Posterior cingulate gyrus (tissue), 11 donors: ENCODE measurements at regions not wholly inside any gene's neighbourhood (a gene's known extent, or its start where the extent isn't known, plus 50 kb on each side); places are given as distances from the start of the nearest gene placed in this dataset.
A peak's percentile ranks its signal among the peaks of the same experiment; 100 is the strongest.

ENCODE experiments used
- DNase-seq, 10 donors: peaks; one replicate each; pipeline versions ENCODE4 v3.0.0 to v3.0.0-alpha.2; 2020 to 2021; ENCODE audit warnings: mixed read lengths in 3 of 10
- intact Hi-C: fragments of 100-400 bp; cut with DNase I; formaldehyde crosslinking; loops from one replicate; pipeline ENCODE4 v1.15.1; 2023

GRCh38 chr13:106961651-106962050, 393.7 kb upstream of the ARGLU1 start:
- no peak for DNase-seq
- intact Hi-C loops = no loop called here

DNA sequence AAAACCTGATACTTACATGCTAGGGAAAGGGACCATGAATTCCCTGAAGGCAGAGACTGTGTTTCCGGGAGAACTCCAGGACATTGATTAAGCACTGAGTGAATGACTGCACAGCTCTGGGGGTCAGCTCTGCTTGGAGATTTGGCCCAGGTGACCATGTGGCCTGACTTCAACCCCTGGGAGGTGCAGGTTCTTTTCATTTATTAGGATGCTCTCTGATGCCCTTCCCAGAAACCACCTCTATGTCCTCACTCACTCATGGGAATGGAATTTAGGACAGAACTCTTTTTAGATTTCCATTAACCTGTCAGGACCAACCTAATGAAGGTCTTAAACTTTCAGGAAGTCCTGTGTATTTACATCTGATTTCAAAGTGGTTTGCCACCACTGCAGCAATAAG, 393.3 kb upstream of the ARGLU1 start:
- intact Hi-C loops = no loop called here

GRCh38 chr13:106958621-106959048, 390.7 kb upstream of the ARGLU1 start:
- intact Hi-C loops = no loop called here
- DNase-seq = no peak

More for the DNA sequence above, 393.3 kb upstream of the ARGLU1 start:
- DNase-seq = no peak

GRCh38 chr13:106942563-106942962, 374.6 kb upstream of the ARGLU1 start:
- no peak for DNase-seq
- intact Hi-C loops = no loop called here

- intact Hi-C loops = no loop called here
- DNase-seq = peak in 1 of 10 donors; percentile 66
These were observed 373.8 kb upstream of the ARGLU1 start for GRCh38 chr13:106941779-106942178.

DNA sequence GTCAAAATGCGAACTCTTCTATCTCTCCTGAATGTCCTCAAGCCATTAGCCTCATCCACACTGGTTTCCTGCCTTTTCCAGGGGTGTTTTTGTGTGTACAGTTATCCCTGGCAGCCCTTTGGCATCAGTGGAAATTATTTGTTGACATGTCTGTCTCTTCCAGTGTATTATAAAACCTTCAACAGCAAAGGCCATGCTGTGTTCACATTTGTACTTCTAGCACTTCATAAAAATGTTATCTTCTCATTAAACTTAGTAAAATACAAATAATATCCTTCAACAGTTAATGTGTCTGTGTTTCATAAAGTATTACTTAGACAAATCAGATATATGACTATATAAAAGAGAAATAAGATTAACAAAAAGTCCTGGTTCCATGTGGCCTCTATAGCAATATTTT, 359.5 kb upstream of the ARGLU1 start:
- DNase-seq = no peak
- intact Hi-C loops = no loop called here

GRCh38 chr13:106922384-106922783, 354.4 kb upstream of the ARGLU1 start:
- DNase-seq = peak in 1 of 10 donors; percentile 49
- intact Hi-C loops = no loop called here

- DNase-seq = peak in 1 of 10 donors; percentile 59
- intact Hi-C loops = loop anchor here (5.0 kb wide), 3 partner anchors 232 to 367 kb away; no protein-coding TSS in a partner anchor
These were observed 351.7 kb upstream of the ARGLU1 start for GRCh38 chr13:106919638-106920037.

DNA sequence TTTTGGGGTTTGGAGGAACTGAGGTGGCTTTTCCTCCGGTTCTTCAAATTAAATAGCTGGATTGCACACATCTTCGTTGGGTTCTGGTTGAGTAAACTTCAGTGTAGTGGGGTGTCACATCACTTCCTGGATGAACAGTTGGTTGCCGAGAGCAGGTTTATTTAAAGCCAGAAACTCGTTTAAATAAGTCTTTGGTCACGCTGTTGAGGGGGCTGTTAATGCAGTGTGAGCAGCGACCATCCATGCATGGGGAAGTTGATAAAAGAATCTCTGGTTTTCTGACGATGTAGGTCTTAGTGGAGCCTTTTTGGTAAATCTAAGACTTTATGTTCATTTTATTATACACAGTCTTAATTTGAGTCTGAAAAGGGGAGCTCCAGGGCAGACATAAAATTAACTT, 351.2 kb upstream of the ARGLU1 start:
- no peak for DNase-seq
- intact Hi-C loops = loop anchor here (5.0 kb wide), 3 partner anchors 232 to 367 kb away; no protein-coding TSS in a partner anchor

- DNase-seq = no peak
- intact Hi-C loops = loop anchor here (5.0 kb wide), 3 partner anchors 231 to 366 kb away; no protein-coding TSS in a partner anchor
These were observed 350.6 kb upstream of the ARGLU1 start for GRCh38 chr13:106918557-106918860.

DNA sequence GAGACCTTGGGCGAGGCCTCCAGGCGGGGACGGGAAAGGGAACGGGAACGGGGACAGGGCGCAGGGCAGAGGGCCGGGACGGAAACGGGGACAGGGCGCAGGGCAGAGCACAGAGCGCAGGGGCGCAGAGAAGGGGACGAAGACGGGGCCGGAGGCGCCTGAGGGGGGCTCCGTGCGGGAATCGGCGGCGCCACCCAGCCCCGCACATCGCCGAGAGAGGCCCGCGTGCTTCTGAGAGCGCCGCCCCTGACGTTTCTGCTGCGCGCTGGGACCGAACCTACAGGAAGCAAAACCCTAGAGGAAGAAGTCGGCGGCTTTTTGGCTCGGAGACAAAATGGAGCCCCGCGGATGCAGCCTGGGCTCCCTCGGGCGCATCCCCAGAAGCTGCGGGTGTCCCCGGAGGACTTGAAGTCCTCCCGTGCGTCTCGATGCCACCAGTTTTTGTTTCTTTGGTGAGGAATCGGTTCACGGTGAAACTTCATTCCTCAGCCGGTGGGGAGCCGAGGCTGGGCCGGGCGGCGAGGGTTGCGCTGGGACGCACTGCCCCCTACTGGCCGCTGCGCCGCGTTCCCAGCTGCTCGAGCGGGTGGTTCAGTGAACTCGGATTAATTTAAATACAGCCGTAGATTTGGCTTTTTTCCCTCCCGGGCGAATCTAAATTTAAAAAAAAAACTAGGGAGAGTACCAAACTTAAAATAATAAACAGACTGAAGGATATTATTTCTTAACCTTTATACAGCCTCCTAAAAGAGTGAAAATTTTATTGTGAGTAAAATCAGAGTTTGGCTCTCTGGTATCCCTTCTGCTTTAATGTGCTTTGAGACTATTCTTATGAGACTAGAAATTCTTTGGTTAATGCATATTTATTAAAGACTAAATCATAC, 350.0 kb upstream of the ARGLU1 start:
- peak; percentile 74 to 97 (median 84) for DNase-seq
- intact Hi-C loops = loop anchor here (1.0 to 5.0 kb wide), 4 partner anchors 231 to 382 kb away; no protein-coding TSS in a partner anchor

DNA sequence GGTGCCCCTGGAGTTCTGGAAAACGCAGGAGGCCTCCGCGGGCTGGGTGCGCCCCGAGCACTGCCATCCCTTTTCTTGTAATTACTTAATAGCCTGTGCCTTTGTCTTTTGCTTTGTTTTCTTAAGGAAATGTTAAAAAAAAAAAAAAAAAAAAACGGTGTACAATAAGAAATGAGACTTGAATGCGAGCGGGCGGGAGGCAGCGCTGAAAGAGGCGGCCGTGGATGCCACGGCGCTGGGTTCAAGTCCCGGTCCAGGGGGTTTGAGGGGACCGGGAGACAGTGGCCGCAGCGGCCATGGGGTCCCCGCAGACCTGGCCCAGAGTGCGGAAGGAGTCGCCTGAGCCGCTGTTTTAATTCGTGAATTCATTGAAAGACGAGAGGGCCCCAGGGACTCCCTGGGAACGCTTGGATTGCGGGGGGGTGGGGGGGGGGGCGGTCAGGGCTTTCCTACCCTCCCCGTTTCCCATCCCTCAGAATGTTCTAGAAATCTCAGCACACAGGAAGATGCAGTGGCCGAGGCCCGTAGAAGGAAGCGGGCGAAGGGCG, 349.2 kb upstream of the ARGLU1 start:
- peak in 3 of 10 donors; percentile 65 to 79 (median 67) for DNase-seq
- intact Hi-C loops = loop anchor here (1.0 to 5.0 kb wide), 4 partner anchors 230 to 381 kb away; no protein-coding TSS in a partner anchor

- intact Hi-C loops = loop anchor here (5.0 kb wide), 3 partner anchors 229 to 364 kb away; no protein-coding TSS in a partner anchor
- peak in 1 of 10 donors; percentile 59 for DNase-seq
These were observed 348.5 kb upstream of the ARGLU1 start for GRCh38 chr13:106916329-106916976.

DNA sequence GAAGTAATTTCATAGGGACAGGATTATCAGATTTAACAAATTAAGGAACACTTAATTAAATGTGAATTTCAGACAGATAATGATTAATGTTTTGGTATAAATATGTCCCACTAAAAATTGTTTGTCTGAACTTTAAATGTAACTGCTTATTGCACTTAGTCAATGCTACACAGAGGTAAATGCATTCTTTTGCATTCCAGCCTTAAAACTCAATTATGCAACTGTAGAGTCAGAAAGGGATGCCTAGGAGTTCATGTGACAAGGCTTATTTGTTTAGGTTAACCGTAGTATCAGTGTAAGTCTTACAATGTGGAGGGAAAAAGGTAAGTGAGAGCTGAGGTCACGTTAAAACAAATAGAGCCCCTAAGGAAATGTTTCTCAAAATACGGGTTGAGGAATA, 347.2 kb upstream of the ARGLU1 start:
- DNase-seq = no peak
- intact Hi-C loops = loop anchor here (5.0 kb wide), 3 partner anchors 228 to 363 kb away; no protein-coding TSS in a partner anchor

DNA sequence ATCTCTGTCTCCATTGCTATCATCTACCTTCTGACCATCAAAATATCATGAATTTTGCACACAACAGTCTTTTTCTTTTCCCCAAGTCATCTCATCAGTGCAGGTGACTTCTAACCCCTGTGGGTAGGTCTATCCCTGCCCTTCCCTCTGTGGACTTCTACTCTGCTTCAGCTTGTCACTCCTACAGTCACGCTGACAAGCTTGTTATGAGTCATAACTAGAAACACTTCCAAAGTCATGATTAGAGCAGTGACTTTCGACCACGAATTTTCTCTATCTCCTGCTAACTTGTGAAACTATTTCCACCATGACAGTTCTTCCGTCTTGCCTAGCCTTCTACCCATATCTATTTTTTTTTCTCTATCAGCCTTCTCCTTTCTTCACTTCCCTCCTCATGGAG, 343.7 kb upstream of the ARGLU1 start:
- intact Hi-C loops = no loop called here
- DNase-seq = no peak

DNA sequence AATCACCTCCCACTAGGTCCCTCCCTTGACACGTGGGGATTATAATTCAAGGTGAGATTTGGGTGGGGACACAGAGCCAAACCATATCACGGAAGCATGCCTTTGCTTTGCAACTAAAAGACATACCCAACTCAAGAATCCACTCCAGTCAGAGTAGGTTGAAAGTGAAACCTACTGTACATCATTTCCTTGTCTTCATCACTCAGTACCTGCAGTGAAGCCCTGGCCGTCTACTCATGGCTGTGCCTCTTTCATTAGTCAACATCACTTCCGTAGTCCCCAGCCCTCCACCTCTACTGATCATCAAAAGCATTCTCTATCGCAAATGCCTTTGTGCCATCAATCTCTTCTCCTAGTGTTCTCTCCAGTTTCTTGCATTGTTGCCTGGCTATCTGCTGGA, 343.1 kb upstream of the ARGLU1 start:
- intact Hi-C loops = no loop called here
- no peak for DNase-seq

DNA sequence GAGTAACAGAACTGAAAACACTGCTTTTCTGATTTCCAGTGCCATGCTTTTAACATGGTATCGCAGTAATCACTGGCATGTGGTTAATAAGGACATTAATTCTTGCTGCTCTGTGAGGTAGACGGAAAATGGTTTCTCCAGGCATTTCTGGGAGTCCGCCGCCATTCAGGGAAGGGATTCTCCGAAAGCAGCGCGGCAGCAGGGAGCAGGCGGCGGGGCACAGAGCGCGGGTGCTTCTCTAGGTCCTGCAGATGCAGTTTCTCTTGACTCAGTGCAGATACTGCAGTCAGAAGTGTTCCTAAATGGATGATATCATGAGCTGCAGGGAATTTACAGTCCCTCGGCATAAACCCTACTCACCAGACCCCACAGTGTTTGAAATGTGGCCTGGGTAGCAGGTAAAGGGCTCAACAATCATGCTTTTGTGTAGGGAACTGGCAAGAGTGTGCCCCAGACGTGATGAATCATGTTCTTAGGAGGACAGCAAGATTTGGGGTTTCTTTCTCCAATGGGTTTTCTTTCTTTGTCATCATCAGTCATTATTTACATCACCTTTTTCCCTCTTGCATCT, 338.6 kb upstream of the ARGLU1 start:
- intact Hi-C loops = no loop called here
- DNase-seq = no peak

DNA sequence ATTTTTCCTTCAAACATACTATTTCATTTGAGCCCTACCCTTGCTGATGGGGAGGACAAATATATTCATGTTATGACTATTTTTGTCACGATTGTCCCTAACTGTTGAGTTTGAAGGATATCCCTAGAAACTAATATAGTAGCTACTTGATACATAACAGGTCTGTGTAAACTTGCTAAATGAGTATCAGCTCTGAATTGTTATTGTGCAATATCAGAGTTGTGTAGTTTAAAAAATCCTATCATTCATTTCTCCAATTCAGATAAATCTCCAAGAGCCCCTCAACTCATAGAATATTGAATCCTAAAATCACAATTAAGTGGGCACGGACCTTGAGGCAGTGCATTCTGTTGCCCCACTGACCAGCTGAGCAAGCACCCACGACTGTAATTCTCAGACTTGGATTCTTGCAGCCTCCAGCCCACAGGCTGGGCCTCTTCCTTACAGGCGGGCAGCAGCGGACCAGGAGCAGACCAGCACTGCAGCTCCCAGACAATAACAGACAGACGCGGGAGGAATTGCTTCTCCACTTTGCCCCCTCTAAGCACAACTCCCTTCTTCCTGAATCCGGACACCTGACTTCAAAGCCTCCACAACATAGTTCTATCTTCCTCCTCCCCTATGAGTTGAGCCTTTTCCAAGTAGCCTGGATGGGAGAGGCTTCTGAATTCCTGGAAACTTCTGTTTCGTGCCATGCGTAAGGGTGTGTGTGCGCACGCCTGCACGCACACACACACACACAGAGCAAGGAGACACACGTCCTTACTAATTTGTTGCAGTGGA, 337.6 kb upstream of the ARGLU1 start:
- intact Hi-C loops = no loop called here
- DNase-seq = no peak

DNA sequence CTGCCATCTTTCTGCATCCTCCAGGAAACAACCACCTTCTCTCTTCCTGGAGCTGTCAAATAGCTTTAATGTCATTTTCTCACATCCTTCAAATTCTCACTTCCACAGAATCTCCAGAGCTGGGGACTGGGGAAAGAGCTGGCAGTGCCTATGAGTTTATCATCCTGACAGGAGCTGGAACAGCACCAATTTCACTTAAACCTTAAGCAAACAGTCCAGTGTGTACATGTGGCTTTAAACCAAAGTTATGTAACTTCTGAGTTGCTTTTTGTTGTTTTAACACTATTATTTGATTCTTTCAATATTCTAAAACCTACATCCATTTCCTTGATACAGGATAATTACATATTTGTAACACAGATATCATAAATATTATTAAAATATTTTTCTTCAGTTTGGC, 331.5 kb upstream of the ARGLU1 start:
- no peak for DNase-seq
- intact Hi-C loops = no loop called here

GRCh38 chr13:106898231-106898630, 330.3 kb upstream of the ARGLU1 start:
- intact Hi-C loops = no loop called here
- no peak for DNase-seq
